GM23338 (cell line): ENCODE measurements at regions not wholly inside any gene's neighbourhood (a gene's known extent, or its start where the extent isn't known, plus 50 kb on each side); places are given as distances from the start of the nearest gene placed in this dataset.

Experiments
- ATAC-seq: fragments of 200-7000 bp; cut with Tn5 transposase; 3 replicates; pipeline ENCODE4 v1.9.1; 2020
- DNase-seq: peaks from one replicate; pipeline ENCODE4 v3.0.0-alpha.2; 2015; ENCODE audit warnings: low spot score
- H2AFZ ChIP-seq: fragments of 200-600 bp; sonication (generic); 2 replicates; pipeline ENCODE4 v1.8.0; 2016; ENCODE audit warnings: antibody characterized with exemption, mild to moderate bottlenecking, moderate library complexity
- H3F3A ChIP-seq: fragments of 200-600 bp; sonication (generic); replicated peaks from 2 replicates; pipeline ENCODE4 v1.8.0; 2017; ENCODE audit warnings: antibody characterized with exemption, mixed run types, low read depth
- H3K27ac ChIP-seq: fragments of 200-600 bp; sonication (generic); 2 replicates; pipeline ENCODE4 v1.6.1; 2016; ENCODE audit warnings: low read depth
- H3K27me3 ChIP-seq: fragments of 200-600 bp; sonication (generic); 2 replicates; pipeline ENCODE4 v1.8.0; 2016; ENCODE audit warnings: mild to moderate bottlenecking, mixed run types, moderate library complexity; ENCODE audit not compliant: insufficient read depth
- H3K36me3 ChIP-seq: fragments of 200-600 bp; sonication (generic); 2 replicates; pipeline ENCODE4 v1.8.0; 2016; ENCODE audit warnings: mild to moderate bottlenecking; ENCODE audit not compliant: insufficient read depth
- H3K4me1 ChIP-seq: fragments of 200-600 bp; sonication (generic); 2 replicates; pipeline ENCODE4 v1.8.0; 2016; ENCODE audit warnings: mild to moderate bottlenecking, moderate library complexity; ENCODE audit not compliant: insufficient read depth
- H3K4me2 ChIP-seq: fragments of 200-600 bp; sonication (generic); 2 replicates; pipeline ENCODE4 v1.7.1; 2017; ENCODE audit warnings: mixed run types
- H3K4me3 ChIP-seq: fragments of 200-600 bp; sonication (generic); 2 replicates; pipeline ENCODE4 v1.6.1; 2016; ENCODE audit warnings: mixed run types
- H3K79me2 ChIP-seq: fragments of 200-600 bp; sonication (generic); replicated peaks from 2 replicates; pipeline ENCODE4 v1.8.0; 2017; ENCODE audit warnings: mild to moderate bottlenecking; ENCODE audit not compliant: insufficient read depth
- H3K9me2 ChIP-seq: fragments of 200-600 bp; sonication (generic); 2 replicates; pipeline ENCODE4 v1.8.0; 2017; ENCODE audit not compliant: insufficient read depth
- H4K20me1 ChIP-seq: fragments of 200-600 bp; sonication (generic); replicated peaks from 2 replicates; pipeline ENCODE4 v1.8.0; 2017; ENCODE audit warnings: mild to moderate bottlenecking; ENCODE audit not compliant: insufficient read depth
- H3K27ac Mint-ChIP-seq: 2 replicates; pipeline ENCODE4 v1.8.0; 2020; ENCODE audit warnings: inconsistent platforms, mild to moderate bottlenecking, moderate library complexity, mixed read lengths
- H3K27me3 Mint-ChIP-seq: 3 replicates; pipeline ENCODE4 v1.8.0; 2022; ENCODE audit warnings: low read depth, mild to moderate bottlenecking, moderate library complexity, mixed read lengths, inconsistent platforms; ENCODE audit not compliant: insufficient read depth, poor library complexity
- H3K36me3 Mint-ChIP-seq: 3 replicates; pipeline ENCODE4 v1.8.0; 2021; ENCODE audit warnings: low read depth, mild to moderate bottlenecking, inconsistent platforms, moderate library complexity, mixed read lengths
- H3K4me1 Mint-ChIP-seq: 3 replicates; pipeline ENCODE4 v1.8.0; 2020; ENCODE audit warnings: mild to moderate bottlenecking, inconsistent platforms, mixed read lengths
- H3K4me3 Mint-ChIP-seq: 3 replicates; pipeline ENCODE4 v1.8.0; 2021; ENCODE audit warnings: moderate library complexity, mild to moderate bottlenecking, inconsistent platforms, mixed read lengths
- H3K9me3 Mint-ChIP-seq: 3 replicates; pipeline ENCODE4 v1.8.0; 2020; ENCODE audit warnings: moderate library complexity, mild to moderate bottlenecking, inconsistent platforms, mixed read lengths
- CREB1 ChIP-seq: fragments of 250-450 bp; sonication (Bioruptor Pico); IDR thresholded peaks from 2 replicates; pipeline ENCODE4 v1.5.0; 2020; ENCODE audit warnings: low read depth, mild to moderate bottlenecking, moderate library complexity
- EZH2 ChIP-seq: fragments of 200-600 bp; sonication (generic); IDR thresholded peaks from one replicate; pipeline ENCODE4 v1.8.0; 2017; ENCODE audit warnings: antibody characterized with exemption, mild to moderate bottlenecking, low read depth; ENCODE audit not compliant: unreplicated experiment
- EZH2phosphoT487 ChIP-seq: fragments of 200-600 bp; sonication (generic); IDR thresholded peaks from one replicate; pipeline ENCODE4 v1.8.1; 2018; ENCODE audit warnings: antibody characterized with exemption; ENCODE audit not compliant: unreplicated experiment
- JUNB ChIP-seq: IDR thresholded peaks from one replicate; pipeline ENCODE4 v1.6.1; 2016; ENCODE audit warnings: antibody characterized with exemption; ENCODE audit not compliant: unreplicated experiment
- NANOG ChIP-seq: IDR thresholded peaks from 2 replicates; pipeline ENCODE4 v1.6.1; 2016; ENCODE audit warnings: antibody characterized with exemption, borderline replicate concordance
- POLR2AphosphoS5 ChIP-seq: IDR thresholded peaks from 2 replicates; pipeline ENCODE4 v1.6.1; 2016; ENCODE audit warnings: antibody characterized with exemption, low read depth
- STAT1 ChIP-seq: IDR thresholded peaks from one replicate; pipeline ENCODE4 v1.6.1; 2016; ENCODE audit warnings: antibody characterized with exemption; ENCODE audit not compliant: unreplicated experiment
- ZNF331 ChIP-seq: fragments of 250-450 bp; sonication (Bioruptor Pico); IDR thresholded peaks from 2 replicates; pipeline ENCODE4 v1.5.0; 2020; ENCODE audit warnings: low read depth, mild to moderate bottlenecking, moderate library complexity
- TF ChIP-seq, protein P1 (sequence below): IDR thresholded peaks from one replicate; pipeline ENCODE4 v1.6.1; 2018; ENCODE audit warnings: antibody characterized with exemption; ENCODE audit not compliant: unreplicated experiment
- TF ChIP-seq, protein P2 (sequence below): IDR thresholded peaks from 2 replicates; pipeline ENCODE4 v1.6.1; 2016; ENCODE audit warnings: antibody characterized with exemption
- TF ChIP-seq, protein P3 (sequence below), 2 experiments: fragments of 200-600 bp in 1 of 2; sonication (generic) in 1 of 2; conservative IDR thresholded peaks; 2 replicates each; pipeline versions ENCODE4 v1.5.1 to v1.6.1; 2016 to 2017; ENCODE audit warnings: antibody characterized with exemption in 2 of 2, low read depth in 2 of 2, mild to moderate bottlenecking in 2 of 2, moderate library complexity in 1 of 2

DNA sequence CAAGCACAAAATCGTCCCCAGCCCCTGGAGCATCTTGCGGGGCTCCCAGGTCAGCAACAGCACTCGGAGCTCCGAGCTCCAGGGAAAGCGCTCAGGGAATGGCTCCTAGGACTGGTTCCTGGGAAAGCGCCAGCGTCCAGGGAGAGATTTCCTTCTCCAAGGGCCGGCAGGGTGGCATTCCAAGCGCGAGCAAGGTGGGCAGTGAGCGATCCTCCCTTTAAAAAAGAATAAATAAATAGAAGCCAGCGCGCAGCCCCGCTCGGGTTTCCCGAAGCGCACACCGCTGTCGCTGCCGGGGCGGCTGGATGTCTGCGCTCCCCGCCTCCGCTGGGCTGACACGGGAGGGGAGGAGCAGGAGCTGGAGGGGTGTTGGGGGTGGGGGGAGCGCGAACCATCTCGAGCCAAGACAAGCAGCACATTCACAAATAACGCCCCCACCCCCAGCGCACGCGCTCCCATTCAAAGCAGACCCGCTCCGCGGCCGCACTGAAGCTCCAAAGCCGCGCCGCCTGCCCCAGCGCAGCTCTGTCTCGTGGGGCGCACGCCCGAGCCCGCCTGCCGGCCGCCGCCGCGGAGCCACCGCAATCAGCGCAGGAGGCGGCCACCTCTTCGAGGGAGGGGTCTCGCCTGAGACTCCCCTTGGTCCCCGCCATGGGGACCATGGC, 327.4 kb downstream of the SH3GL2 start:
- H3K9me3 Mint-ChIP-seq = no peaks in the 10 kb centered on the region
- H3K27me3 Mint-ChIP-seq = peaks cover 41% of the 10 kb centered on the region
- H3K27me3 ChIP-seq = peaks cover 63% of the 10 kb centered on the region
- ATAC-seq = peak; percentile 79
- TF ChIP-seq, protein P1, sequence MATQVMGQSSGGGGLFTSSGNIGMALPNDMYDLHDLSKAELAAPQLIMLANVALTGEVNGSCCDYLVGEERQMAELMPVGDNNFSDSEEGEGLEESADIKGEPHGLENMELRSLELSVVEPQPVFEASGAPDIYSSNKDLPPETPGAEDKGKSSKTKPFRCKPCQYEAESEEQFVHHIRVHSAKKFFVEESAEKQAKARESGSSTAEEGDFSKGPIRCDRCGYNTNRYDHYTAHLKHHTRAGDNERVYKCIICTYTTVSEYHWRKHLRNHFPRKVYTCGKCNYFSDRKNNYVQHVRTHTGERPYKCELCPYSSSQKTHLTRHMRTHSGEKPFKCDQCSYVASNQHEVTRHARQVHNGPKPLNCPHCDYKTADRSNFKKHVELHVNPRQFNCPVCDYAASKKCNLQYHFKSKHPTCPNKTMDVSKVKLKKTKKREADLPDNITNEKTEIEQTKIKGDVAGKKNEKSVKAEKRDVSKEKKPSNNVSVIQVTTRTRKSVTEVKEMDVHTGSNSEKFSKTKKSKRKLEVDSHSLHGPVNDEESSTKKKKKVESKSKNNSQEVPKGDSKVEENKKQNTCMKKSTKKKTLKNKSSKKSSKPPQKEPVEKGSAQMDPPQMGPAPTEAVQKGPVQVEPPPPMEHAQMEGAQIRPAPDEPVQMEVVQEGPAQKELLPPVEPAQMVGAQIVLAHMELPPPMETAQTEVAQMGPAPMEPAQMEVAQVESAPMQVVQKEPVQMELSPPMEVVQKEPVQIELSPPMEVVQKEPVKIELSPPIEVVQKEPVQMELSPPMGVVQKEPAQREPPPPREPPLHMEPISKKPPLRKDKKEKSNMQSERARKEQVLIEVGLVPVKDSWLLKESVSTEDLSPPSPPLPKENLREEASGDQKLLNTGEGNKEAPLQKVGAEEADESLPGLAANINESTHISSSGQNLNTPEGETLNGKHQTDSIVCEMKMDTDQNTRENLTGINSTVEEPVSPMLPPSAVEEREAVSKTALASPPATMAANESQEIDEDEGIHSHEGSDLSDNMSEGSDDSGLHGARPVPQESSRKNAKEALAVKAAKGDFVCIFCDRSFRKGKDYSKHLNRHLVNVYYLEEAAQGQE = no peak
- no peak for TF ChIP-seq EZH2phosphoT487
- no peak for TF ChIP-seq CREB1
- peak; percentile 62 for TF ChIP-seq EZH2
- H3K27ac ChIP-seq = no peak overlapping the region
- no peaks in the 10 kb centered on the region for H3K36me3 ChIP-seq
- H3K9me2 ChIP-seq = no peaks in the 10 kb centered on the region
- H3K4me2 ChIP-seq = peak overlapping the region; percentile 97
- peak overlapping the region; percentile 79 for H3K4me3 Mint-ChIP-seq
- H4K20me1 ChIP-seq = no peaks in the 10 kb centered on the region
- no peak overlapping the region for H3K27ac Mint-ChIP-seq
- H3K4me3 ChIP-seq = peak overlapping the region; percentile 81
- peak; percentile 75 for DNase-seq
- peak overlapping the region; percentile 97 for H2AFZ ChIP-seq
- no peaks in the 10 kb centered on the region for H3K36me3 Mint-ChIP-seq
- H3F3A ChIP-seq = 0 out of 2 replicates have a peak, but pooled peaks cover 4% of the 10 kb centered on the region
- H3K4me1 Mint-ChIP-seq = peaks cover 6% of the 10 kb centered on the region; the same call in 1 of the 3 replicates
- H3K4me1 ChIP-seq = peaks cover 8% of the 10 kb centered on the region
- no peaks in the 10 kb centered on the region for H3K79me2 ChIP-seq

DNA sequence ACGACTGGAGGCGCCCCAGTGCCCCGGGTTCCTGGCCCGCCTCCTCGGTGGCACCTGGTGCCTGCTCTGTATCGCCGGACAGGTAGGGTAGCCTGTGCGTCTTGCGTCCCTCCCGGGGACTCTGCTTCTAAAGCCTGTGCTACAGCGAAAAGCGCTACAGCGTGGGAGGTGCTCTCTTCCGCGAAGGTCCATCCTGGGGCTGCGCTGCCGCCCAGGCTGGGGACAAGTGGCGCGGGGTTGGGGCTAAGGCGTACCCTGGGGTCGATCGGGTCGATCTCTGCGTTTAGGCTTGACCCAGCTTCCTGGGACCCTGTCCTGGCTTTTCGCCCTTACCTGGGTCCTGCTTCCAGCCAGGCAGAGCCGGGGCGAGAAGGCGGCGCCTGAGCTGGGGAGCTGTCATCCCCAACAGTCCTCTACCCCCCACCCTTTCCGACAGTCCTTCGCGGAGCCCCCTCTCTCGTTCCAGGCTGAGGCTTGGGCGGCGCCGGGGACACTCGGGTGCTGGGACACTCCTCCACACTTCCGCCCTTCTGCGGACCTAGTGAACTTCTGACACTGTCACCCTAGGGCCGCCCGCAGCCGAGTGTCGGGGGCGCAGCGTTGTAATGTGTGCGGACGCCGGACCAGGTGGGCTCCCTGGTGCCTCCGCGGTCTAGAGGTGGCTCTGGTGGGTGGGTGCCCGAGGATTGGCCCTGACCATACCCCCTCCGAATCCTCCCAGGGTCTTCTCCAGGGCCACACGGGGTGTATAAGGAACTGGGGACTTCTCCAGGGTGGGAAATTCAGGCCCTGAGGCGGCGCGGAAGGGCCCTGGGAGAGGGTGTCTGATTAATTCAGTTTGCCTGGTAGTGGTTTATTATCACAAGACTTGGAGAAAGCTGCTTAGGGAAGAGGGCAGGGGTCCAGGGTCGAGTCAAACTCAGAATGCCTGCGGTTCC, 328.2 kb downstream of the SH3GL2 start:
- H3K4me1 ChIP-seq = peaks cover 8% of the 10 kb centered on the region
- H3K27ac Mint-ChIP-seq = no peak overlapping the region
- H4K20me1 ChIP-seq = no peaks in the 10 kb centered on the region
- peak overlapping the region; percentile 97 for H3K4me2 ChIP-seq
- H3K9me2 ChIP-seq = no peaks in the 10 kb centered on the region
- no peaks in the 10 kb centered on the region for H3K36me3 ChIP-seq
- H3K79me2 ChIP-seq = no peaks in the 10 kb centered on the region
- H3K9me3 Mint-ChIP-seq = no peaks in the 10 kb centered on the region
- H3K4me3 Mint-ChIP-seq = peak overlapping the region; percentile 79
- peak overlapping the region; percentile 81 for H3K4me3 ChIP-seq
- 0 out of 2 replicates have a peak, but pooled peaks cover 4% of the 10 kb centered on the region for H3F3A ChIP-seq
- H3K27ac ChIP-seq = no peak overlapping the region
- peaks cover 63% of the 10 kb centered on the region for H3K27me3 ChIP-seq
- H3K36me3 Mint-ChIP-seq = no peaks in the 10 kb centered on the region
- H2AFZ ChIP-seq = peak overlapping the region; percentile 97
- ATAC-seq (peak; percentile 82), DNase-seq (peak; percentile 68)
- TF ChIP-seq, protein P1 = no peak
- TF ChIP-seq STAT1 (no peak), EZH2 (no peak), ZNF331 (no peak), POLR2AphosphoS5 (no peak), JUNB (no peak), NANOG (no peak), EZH2phosphoT487 (no peak), CREB1 (no peak)
- TF ChIP-seq, protein P2, sequence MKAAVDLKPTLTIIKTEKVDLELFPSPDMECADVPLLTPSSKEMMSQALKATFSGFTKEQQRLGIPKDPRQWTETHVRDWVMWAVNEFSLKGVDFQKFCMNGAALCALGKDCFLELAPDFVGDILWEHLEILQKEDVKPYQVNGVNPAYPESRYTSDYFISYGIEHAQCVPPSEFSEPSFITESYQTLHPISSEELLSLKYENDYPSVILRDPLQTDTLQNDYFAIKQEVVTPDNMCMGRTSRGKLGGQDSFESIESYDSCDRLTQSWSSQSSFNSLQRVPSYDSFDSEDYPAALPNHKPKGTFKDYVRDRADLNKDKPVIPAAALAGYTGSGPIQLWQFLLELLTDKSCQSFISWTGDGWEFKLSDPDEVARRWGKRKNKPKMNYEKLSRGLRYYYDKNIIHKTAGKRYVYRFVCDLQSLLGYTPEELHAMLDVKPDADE = no peak
- TF ChIP-seq, protein P3, sequence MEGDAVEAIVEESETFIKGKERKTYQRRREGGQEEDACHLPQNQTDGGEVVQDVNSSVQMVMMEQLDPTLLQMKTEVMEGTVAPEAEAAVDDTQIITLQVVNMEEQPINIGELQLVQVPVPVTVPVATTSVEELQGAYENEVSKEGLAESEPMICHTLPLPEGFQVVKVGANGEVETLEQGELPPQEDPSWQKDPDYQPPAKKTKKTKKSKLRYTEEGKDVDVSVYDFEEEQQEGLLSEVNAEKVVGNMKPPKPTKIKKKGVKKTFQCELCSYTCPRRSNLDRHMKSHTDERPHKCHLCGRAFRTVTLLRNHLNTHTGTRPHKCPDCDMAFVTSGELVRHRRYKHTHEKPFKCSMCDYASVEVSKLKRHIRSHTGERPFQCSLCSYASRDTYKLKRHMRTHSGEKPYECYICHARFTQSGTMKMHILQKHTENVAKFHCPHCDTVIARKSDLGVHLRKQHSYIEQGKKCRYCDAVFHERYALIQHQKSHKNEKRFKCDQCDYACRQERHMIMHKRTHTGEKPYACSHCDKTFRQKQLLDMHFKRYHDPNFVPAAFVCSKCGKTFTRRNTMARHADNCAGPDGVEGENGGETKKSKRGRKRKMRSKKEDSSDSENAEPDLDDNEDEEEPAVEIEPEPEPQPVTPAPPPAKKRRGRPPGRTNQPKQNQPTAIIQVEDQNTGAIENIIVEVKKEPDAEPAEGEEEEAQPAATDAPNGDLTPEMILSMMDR (conservative IDR thresholded peaks at IDR 0.05; ENCODE audit: low read depth in 2 of 2) = no peak
- peaks cover 6% of the 10 kb centered on the region; the same call in 1 of the 3 replicates for H3K4me1 Mint-ChIP-seq
- H3K27me3 Mint-ChIP-seq = peaks cover 41% of the 10 kb centered on the region
